Karpas-422 (cell line): ENCODE measurements at regions not wholly inside any gene's neighbourhood (a gene's known extent, or its start where the extent isn't known, plus 50 kb on each side); places are given as distances from the start of the nearest gene placed in this dataset.

Experiments used
- DNase-seq: peaks from one replicate; pipeline ENCODE4 v3.0.0-alpha.2; 2015
- H2AFZ ChIP-seq: fragments of 200-600 bp; sonication (generic); 2 replicates; pipeline ENCODE4 v1.6.1; 2014; ENCODE audit warnings: antibody characterized with exemption, low read length, mixed read lengths
- H3K27ac ChIP-seq: fragments of 200-600 bp; sonication (generic); 2 replicates; pipeline ENCODE4 v1.5.1; 2014; ENCODE audit warnings: mild to moderate bottlenecking, low read length, moderate library complexity
- H3K27me3 ChIP-seq: fragments of 200-600 bp; sonication (generic); 2 replicates; pipeline ENCODE4 v1.6.1; 2014; ENCODE audit warnings: low read length, mixed read lengths
- H3K36me3 ChIP-seq: fragments of 200-600 bp; sonication (generic); 2 replicates; pipeline ENCODE4 v1.6.1; 2014; ENCODE audit warnings: low read length, mixed read lengths; ENCODE audit not compliant: insufficient read depth
- H3K4me1 ChIP-seq: fragments of 200-600 bp; sonication (generic); 2 replicates; pipeline ENCODE4 v1.6.1; 2014; ENCODE audit warnings: mild to moderate bottlenecking, low read length, mixed read lengths
- H3K4me2 ChIP-seq: fragments of 200-600 bp; sonication (generic); 2 replicates; pipeline ENCODE4 v1.6.1; 2014; ENCODE audit warnings: low read length, low read depth, mild to moderate bottlenecking; ENCODE audit not compliant: poor library complexity, severe bottlenecking
- H3K4me3 ChIP-seq: fragments of 200-600 bp; sonication (generic); 2 replicates; pipeline ENCODE4 v1.5.1; 2014; ENCODE audit warnings: mild to moderate bottlenecking, antibody characterized with exemption, low read length, mixed read lengths
- H3K79me2 ChIP-seq: fragments of 200-600 bp; sonication (generic); 2 replicates; pipeline ENCODE4 v1.6.1; 2014; ENCODE audit warnings: mild to moderate bottlenecking, low read length, mixed read lengths
- H3K9ac ChIP-seq: fragments of 200-600 bp; sonication (generic); 2 replicates; pipeline ENCODE4 v1.6.0; 2014; ENCODE audit warnings: low read length
- H3K9me2 ChIP-seq: fragments of 200-600 bp; sonication (generic), shearing (Covaris generic); replicated peaks from 2 replicates; pipeline ENCODE4 v1.6.0; 2014; ENCODE audit warnings: mild to moderate bottlenecking, low read length, moderate library complexity; ENCODE audit not compliant: insufficient read depth
- H3K9me3 ChIP-seq: fragments of 300-700, 200-600 bp; sonication (generic); 2 replicates; pipeline ENCODE4 v1.6.1; 2014; ENCODE audit warnings: low read length, mixed read lengths
- H4K20me1 ChIP-seq: fragments of 200-600 bp; sonication (generic); 2 replicates; pipeline ENCODE4 v1.6.1; 2014; ENCODE audit warnings: mild to moderate bottlenecking, antibody characterized with exemption, low read length, low read depth; ENCODE audit not compliant: insufficient read depth

- H3K27me3 ChIP-seq: no peaks in the 10 kb centered on the region; the same call in 1 of the 2 replicates
- no peak overlapping the region for H3K4me3 ChIP-seq
- H4K20me1 ChIP-seq: no peaks in the 10 kb centered on the region
- H3K4me2 ChIP-seq: no peak overlapping the region
- H3K36me3 ChIP-seq: no peaks in the 10 kb centered on the region
- H2AFZ ChIP-seq: no peak overlapping the region
- H3K27ac ChIP-seq: no peak overlapping the region
- H3K9ac ChIP-seq: no peak overlapping the region
- peaks cover 9% of the 10 kb centered on the region for H3K4me1 ChIP-seq
- H3K9me3 ChIP-seq: no peaks in the 10 kb centered on the region
- no peaks in the 10 kb centered on the region for H3K9me2 ChIP-seq
- H3K79me2 ChIP-seq: no peaks in the 10 kb centered on the region
- peak; percentile 58 for DNase-seq
Measured at GRCh38 chr7:136523571-136523970, 344.9 kb upstream of the CHRM2 start.

- Histone ChIP-seq H3K4me3 (no peak overlapping the region), H3K4me2 (no peak overlapping the region), H3K27me3 (no peaks in the 10 kb centered on the region; the same call in 1 of the 2 replicates), H3K36me3 (no peaks in the 10 kb centered on the region), H3K9me2 (no peaks in the 10 kb centered on the region), H2AFZ (no peak overlapping the region), H3K9ac (no peak overlapping the region), H3K9me3 (no peaks in the 10 kb centered on the region), H3K79me2 (no peaks in the 10 kb centered on the region), H3K4me1 (peaks cover under 1% of the 10 kb centered on the region), H3K27ac (no peak overlapping the region), H4K20me1 (no peaks in the 10 kb centered on the region)
- no peak for DNase-seq
Measured at GRCh38 chr7:136517971-136518370, 350.5 kb upstream of the CHRM2 start.

- no peak overlapping the region for H3K4me3 ChIP-seq
- H3K4me2 ChIP-seq: no peak overlapping the region
- H3K9me3 ChIP-seq: no peaks in the 10 kb centered on the region
- H3K36me3 ChIP-seq: no peaks in the 10 kb centered on the region
- no peaks in the 10 kb centered on the region for H3K27me3 ChIP-seq
- no peak overlapping the region for H3K9ac ChIP-seq
- H3K79me2 ChIP-seq: no peaks in the 10 kb centered on the region
- H2AFZ ChIP-seq: no peak overlapping the region
- no peak overlapping the region for H3K27ac ChIP-seq
- H3K4me1 ChIP-seq: no peaks in the 10 kb centered on the region
- H3K9me2 ChIP-seq: no peaks in the 10 kb centered on the region
- no peaks in the 10 kb centered on the region for H4K20me1 ChIP-seq
- no peak for DNase-seq
Measured at GRCh38 chr7:136514776-136515175, 353.7 kb upstream of the CHRM2 start.

- no peak for DNase-seq
- H3K79me2 ChIP-seq: no peaks in the 10 kb centered on the region
- H3K9me3 ChIP-seq: no peaks in the 10 kb centered on the region
- H3K36me3 ChIP-seq: no peaks in the 10 kb centered on the region
- H3K27ac ChIP-seq: no peak overlapping the region
- H3K4me1 ChIP-seq: no peaks in the 10 kb centered on the region
- no peak overlapping the region for H3K4me2 ChIP-seq
- no peaks in the 10 kb centered on the region for H3K9me2 ChIP-seq
- H3K9ac ChIP-seq: no peak overlapping the region
- no peak overlapping the region for H2AFZ ChIP-seq
- H3K4me3 ChIP-seq: no peak overlapping the region
- no peaks in the 10 kb centered on the region for H3K27me3 ChIP-seq
- no peaks in the 10 kb centered on the region for H4K20me1 ChIP-seq
Measured at GRCh38 chr7:136513744-136514143, 354.7 kb upstream of the CHRM2 start.

- Histone ChIP-seq H3K9me3 (no peaks in the 10 kb centered on the region), H3K4me2 (no peak overlapping the region), H3K4me1 (peaks cover 6% of the 10 kb centered on the region; the same call in 1 of the 2 replicates), H3K9me2 (no peaks in the 10 kb centered on the region), H3K27me3 (no peaks in the 10 kb centered on the region), H3K27ac (no peak overlapping the region), H2AFZ (no peak overlapping the region), H3K79me2 (no peaks in the 10 kb centered on the region), H3K4me3 (no peak overlapping the region), H4K20me1 (no peaks in the 10 kb centered on the region), H3K36me3 (no peaks in the 10 kb centered on the region), H3K9ac (no peak overlapping the region)
- no peak for DNase-seq
Measured at GRCh38 chr7:136509466-136509865, 359.0 kb upstream of the CHRM2 start.

- no peaks in the 10 kb centered on the region for H3K27me3 ChIP-seq
- H3K4me1 ChIP-seq: peaks cover 6% of the 10 kb centered on the region; the same call in 1 of the 2 replicates
- H2AFZ ChIP-seq: no peak overlapping the region
- DNase-seq: no peak
- H3K79me2 ChIP-seq: no peaks in the 10 kb centered on the region
- no peaks in the 10 kb centered on the region for H3K36me3 ChIP-seq
- no peaks in the 10 kb centered on the region for H4K20me1 ChIP-seq
- no peak overlapping the region for H3K27ac ChIP-seq
- no peaks in the 10 kb centered on the region for H3K9me3 ChIP-seq
- no peak overlapping the region for H3K4me3 ChIP-seq
- H3K4me2 ChIP-seq: no peak overlapping the region
- H3K9me2 ChIP-seq: no peaks in the 10 kb centered on the region
- no peak overlapping the region for H3K9ac ChIP-seq
Measured at GRCh38 chr7:136502162-136502561, 366.3 kb upstream of the CHRM2 start.

- H3K9ac ChIP-seq: no peak overlapping the region
- no peak overlapping the region for H3K27ac ChIP-seq
- H3K27me3 ChIP-seq: no peaks in the 10 kb centered on the region
- DNase-seq: no peak
- H3K9me3 ChIP-seq: no peaks in the 10 kb centered on the region
- H3K4me2 ChIP-seq: no peak overlapping the region
- no peak overlapping the region for H3K4me3 ChIP-seq
- no peaks in the 10 kb centered on the region for H3K36me3 ChIP-seq
- H2AFZ ChIP-seq: no peak overlapping the region
- H3K9me2 ChIP-seq: no peaks in the 10 kb centered on the region
- peaks cover 3% of the 10 kb centered on the region; the same call in 1 of the 2 replicates for H3K4me1 ChIP-seq
- H3K79me2 ChIP-seq: no peaks in the 10 kb centered on the region
- H4K20me1 ChIP-seq: no peaks in the 10 kb centered on the region
Measured at GRCh38 chr7:136501151-136501550, 367.3 kb upstream of the CHRM2 start.

GRCh38 chr7:136496551-136496950 is 371.9 kb upstream of the CHRM2 start:
- Histone ChIP-seq H2AFZ (no peak overlapping the region), H3K9me2 (no peaks in the 10 kb centered on the region), H4K20me1 (no peaks in the 10 kb centered on the region), H3K27ac (no peak overlapping the region), H3K27me3 (no peaks in the 10 kb centered on the region), H3K9me3 (no peaks in the 10 kb centered on the region), H3K36me3 (no peaks in the 10 kb centered on the region), H3K4me3 (no peak overlapping the region), H3K9ac (no peak overlapping the region), H3K79me2 (no peaks in the 10 kb centered on the region), H3K4me2 (no peak overlapping the region), H3K4me1 (no peaks in the 10 kb centered on the region)
- no peak for DNase-seq

GRCh38 chr7:136495081-136495480 is 373.4 kb upstream of the CHRM2 start:
- Histone ChIP-seq H3K36me3 (no peaks in the 10 kb centered on the region), H3K79me2 (no peaks in the 10 kb centered on the region), H2AFZ (no peak overlapping the region), H3K9me2 (no peaks in the 10 kb centered on the region), H3K9ac (no peak overlapping the region), H4K20me1 (no peaks in the 10 kb centered on the region), H3K27ac (no peak overlapping the region), H3K4me1 (no peaks in the 10 kb centered on the region), H3K9me3 (no peaks in the 10 kb centered on the region), H3K27me3 (no peaks in the 10 kb centered on the region), H3K4me3 (no peak overlapping the region), H3K4me2 (no peak overlapping the region)
- no peak for DNase-seq
